ENCODE measurements at regions not wholly inside any gene's neighbourhood (a gene's known extent, or its start where the extent isn't known, plus 50 kb on each side); places are given as distances from the start of the nearest gene placed in this dataset.

DNA sequence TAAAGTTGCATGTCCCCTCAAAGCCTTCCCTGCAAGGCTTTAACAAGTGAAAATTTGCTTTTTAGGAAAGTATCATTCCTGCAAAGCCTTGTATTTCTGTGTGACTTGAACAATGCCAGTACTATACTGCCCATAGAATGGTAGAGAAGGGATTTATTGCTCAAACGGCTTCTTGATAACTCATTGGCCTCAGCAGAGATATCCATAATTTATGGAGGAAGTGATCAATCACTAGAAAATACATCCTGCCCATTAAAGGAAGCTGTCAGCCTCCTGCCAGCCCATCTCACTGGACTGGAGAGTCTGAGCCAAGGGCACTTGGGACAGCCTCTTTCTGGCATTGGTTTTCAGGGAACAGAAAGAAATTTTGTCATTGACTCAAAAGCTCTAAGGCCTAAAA is 152.6 kb downstream of the XPNPEP1 start:
- TF ChIP-seq EP300 (IDR thresholded peaks at IDR 0.05; ENCODE audit: borderline replicate concordance in 1 of 2, low read depth in 2 of 2, low read length in 2 of 2): no peak
- no peak for TF ChIP-seq POLR2AphosphoS5 (IDR thresholded peaks at IDR 0.05; ENCODE audit: low read depth, low read length)
